Spinal cord (tissue), 9 donors: ENCODE measurements at regions not wholly inside any gene's neighbourhood (a gene's known extent, or its start where the extent isn't known, plus 50 kb on each side); places are given as distances from the start of the nearest gene placed in this dataset.

Experiments used
- DNase-seq, 6 donors: peaks; one replicate each; pipeline versions ENCODE4 v3.0.0 to v3.0.0-alpha.2; 2013 to 2015; ENCODE audit warnings: low spot score in 6 of 6, low read depth in 4 of 6
- H3K27ac ChIP-seq: one replicate; pipeline ENCODE4 v1.5.1; 2013; ENCODE audit warnings: low read depth, low read length, control low read depth
- H3K27me3 ChIP-seq: one replicate; pipeline ENCODE4 v1.6.1; 2013; ENCODE audit warnings: low read length; ENCODE audit not compliant: control insufficient read depth, insufficient read depth
- H3K36me3 ChIP-seq: one replicate; pipeline ENCODE4 v1.6.1; 2013; ENCODE audit warnings: low read length; ENCODE audit not compliant: control insufficient read depth, insufficient read depth
- H3K4me1 ChIP-seq: one replicate; pipeline ENCODE4 v1.6.1; 2013; ENCODE audit warnings: low read length; ENCODE audit not compliant: control insufficient read depth, insufficient read depth
- H3K4me3 ChIP-seq: one replicate; pipeline ENCODE4 v1.5.1; 2013; ENCODE audit warnings: low read depth, low read length, control low read depth
- H3K9me3 ChIP-seq: one replicate; pipeline ENCODE4 v1.6.1; 2013; ENCODE audit warnings: low read length; ENCODE audit not compliant: control insufficient read depth, insufficient read depth
- WGBS: methylation state at CpG from one replicate; pipeline ENCODE4 v1.1.5; 2013; ENCODE audit warnings: missing lambda C conversion rate; ENCODE audit not compliant: insufficient coverage; 5-methylcytosine and 5-hydroxymethylcytosine counted together
- donor health status: healthy.

- Histone ChIP-seq H3K4me1 (no peaks in the 10 kb centered on the region), H3K27me3 (no peaks in the 10 kb centered on the region), H3K36me3 (no peaks in the 10 kb centered on the region), H3K9me3 (no peaks in the 10 kb centered on the region), H3K27ac (no peak overlapping the region), H3K4me3 (no peak overlapping the region)
- WGBS: no CpG with 5 or more reads among the region's 1 CpG
- no peak for DNase-seq
Measured at GRCh38 chr2:67013821-67014220, 383.3 kb upstream of the ETAA1 start.

- no peaks in the 10 kb centered on the region for H3K9me3 ChIP-seq
- no peaks in the 10 kb centered on the region for H3K4me1 ChIP-seq
- no peak overlapping the region for H3K4me3 ChIP-seq
- H3K27me3 ChIP-seq: no peaks in the 10 kb centered on the region
- DNase-seq: no peak
- H3K36me3 ChIP-seq: no peaks in the 10 kb centered on the region
- H3K27ac ChIP-seq: no peak overlapping the region
Measured at GRCh38 chr2:67015681-67016080, 381.5 kb upstream of the ETAA1 start.

GRCh38 chr2:67018301-67018700 lies 378.8 kb upstream of the ETAA1 start:
- no peak overlapping the region for H3K27ac ChIP-seq
- no peak for DNase-seq
- no peaks in the 10 kb centered on the region for H3K27me3 ChIP-seq
- no peak overlapping the region for H3K4me3 ChIP-seq
- H3K4me1 ChIP-seq: no peaks in the 10 kb centered on the region
- H3K9me3 ChIP-seq: no peaks in the 10 kb centered on the region
- no peaks in the 10 kb centered on the region for H3K36me3 ChIP-seq
- no CpG with 5 or more reads among the region's 1 CpG for WGBS

- no peaks in the 10 kb centered on the region for H3K4me1 ChIP-seq
- no CpG with 5 or more reads among the region's 2 CpGs for WGBS
- no peaks in the 10 kb centered on the region for H3K9me3 ChIP-seq
- H3K27ac ChIP-seq: no peak overlapping the region
- H3K36me3 ChIP-seq: no peaks in the 10 kb centered on the region
- H3K4me3 ChIP-seq: no peak overlapping the region
- DNase-seq: no peak
- H3K27me3 ChIP-seq: no peaks in the 10 kb centered on the region
Measured at GRCh38 chr2:67032076-67032475, 365.1 kb upstream of the ETAA1 start.

- Histone ChIP-seq H3K36me3 (no peaks in the 10 kb centered on the region), H3K27me3 (no peaks in the 10 kb centered on the region), H3K4me1 (no peaks in the 10 kb centered on the region), H3K27ac (no peak overlapping the region), H3K4me3 (no peak overlapping the region), H3K9me3 (no peaks in the 10 kb centered on the region)
- WGBS: 100% methylated on average over 1 of the region's 5 CpGs
- DNase-seq: no peak
Measured at GRCh38 chr2:67036444-67036843, 360.7 kb upstream of the ETAA1 start.

GRCh38 chr2:67037655-67038054 lies 359.5 kb upstream of the ETAA1 start:
- Histone ChIP-seq H3K27ac (no peak overlapping the region), H3K4me3 (no peak overlapping the region), H3K9me3 (no peaks in the 10 kb centered on the region), H3K36me3 (no peaks in the 10 kb centered on the region), H3K27me3 (no peaks in the 10 kb centered on the region), H3K4me1 (no peaks in the 10 kb centered on the region)
- no peak for DNase-seq
- 61% methylated on average over 6 of the region's 8 CpGs for WGBS

GRCh38 chr2:67038195-67038594 lies 358.9 kb upstream of the ETAA1 start:
- no peak overlapping the region for H3K27ac ChIP-seq
- no peaks in the 10 kb centered on the region for H3K36me3 ChIP-seq
- H3K27me3 ChIP-seq: no peaks in the 10 kb centered on the region
- no peak overlapping the region for H3K4me3 ChIP-seq
- no peak for DNase-seq
- WGBS: 97% methylated on average over 2 of the region's 3 CpGs
- no peaks in the 10 kb centered on the region for H3K9me3 ChIP-seq
- H3K4me1 ChIP-seq: no peaks in the 10 kb centered on the region

GRCh38 chr2:67039058-67039457 lies 358.1 kb upstream of the ETAA1 start:
- Histone ChIP-seq H3K27ac (no peak overlapping the region), H3K4me3 (no peak overlapping the region), H3K4me1 (no peaks in the 10 kb centered on the region), H3K36me3 (no peaks in the 10 kb centered on the region), H3K9me3 (no peaks in the 10 kb centered on the region), H3K27me3 (no peaks in the 10 kb centered on the region)
- WGBS: no CpG with 5 or more reads among the region's 3 CpGs
- no peak for DNase-seq

- no peaks in the 10 kb centered on the region for H3K9me3 ChIP-seq
- no peak overlapping the region for H3K4me3 ChIP-seq
- DNase-seq: peak in 2 of 6 donors; percentile 6 to 78
- H3K36me3 ChIP-seq: no peaks in the 10 kb centered on the region
- 36% methylated on average over 1 of the region's 2 CpGs for WGBS
- H3K4me1 ChIP-seq: no peaks in the 10 kb centered on the region
- no peaks in the 10 kb centered on the region for H3K27me3 ChIP-seq
- H3K27ac ChIP-seq: no peak overlapping the region
Measured at GRCh38 chr2:67039517-67040103, 357.5 kb upstream of the ETAA1 start.

- no peak for DNase-seq
- Histone ChIP-seq H3K27me3 (no peaks in the 10 kb centered on the region), H3K36me3 (no peaks in the 10 kb centered on the region), H3K4me3 (no peak overlapping the region), H3K9me3 (no peaks in the 10 kb centered on the region), H3K4me1 (peaks cover 4% of the 10 kb centered on the region), H3K27ac (no peak overlapping the region)
- WGBS: 86% methylated on average over 1 of the region's 1 CpG
Measured at GRCh38 chr2:67041051-67041450, 356.1 kb upstream of the ETAA1 start.
